OCI-LY7 (cell line): ENCODE measurements at regions not wholly inside any gene's neighbourhood (a gene's known extent, or its start where the extent isn't known, plus 50 kb on each side); places are given as distances from the start of the nearest gene placed in this dataset.

Source experiments
- BruUV-seq: library from RNA; stranded (reverse); fragments of 400-500 nt; replicated peaks from 2 replicates; lab custom pipeline; 2021; lab: Mats Ljungman, UMichigan
- CTCF ChIA-PET: fragments of 300-600 bp; sonication (Branson Sonifier 250); formaldehyde crosslinking; loops from one replicate; lab custom pipeline; 2022; ENCODE audit warnings: antibody characterized with exemption; ENCODE audit not compliant: unreplicated experiment; lab: Charles Lee
- POLR2A ChIA-PET: fragments of 300-600 bp; sonication (Branson Sonifier 250); formaldehyde crosslinking; loops from one replicate; lab custom pipeline; 2022; ENCODE audit warnings: antibody characterized with exemption; lab: Charles Lee
- DNase-seq: peaks from one replicate; pipeline ENCODE4 v3.0.0-alpha.2; 2015; ENCODE audit warnings: low spot score
- H2AFZ ChIP-seq: fragments of 200-600 bp; sonication (generic), shearing (Covaris generic); 2 replicates; pipeline ENCODE4 v1.6.1; 2014; ENCODE audit warnings: mild to moderate bottlenecking, antibody characterized with exemption, low read length, moderate library complexity
- H3K27ac ChIP-seq: fragments of 200-600 bp; sonication (generic); 2 replicates; pipeline ENCODE4 v1.5.1; 2014; ENCODE audit warnings: mixed run types, low read depth, mild to moderate bottlenecking, moderate library complexity, low read length, inconsistent platforms; ENCODE audit not compliant: poor library complexity, severe bottlenecking
- H3K36me3 ChIP-seq: fragments of 200-600 bp; sonication (generic); 2 replicates; pipeline ENCODE4 v1.6.1; 2014; ENCODE audit warnings: mild to moderate bottlenecking, antibody characterized with exemption, low read length, moderate library complexity, mixed read lengths; ENCODE audit not compliant: insufficient read depth
- H3K4me1 ChIP-seq: fragments of 200-600 bp; sonication (generic); 2 replicates; pipeline ENCODE4 v1.5.1; 2014; ENCODE audit warnings: mild to moderate bottlenecking, low read length; ENCODE audit not compliant: insufficient read depth, poor library complexity, severe bottlenecking
- H3K4me2 ChIP-seq: fragments of 200-600 bp; sonication (generic); 2 replicates; pipeline ENCODE4 v1.6.1; 2014; ENCODE audit warnings: mild to moderate bottlenecking, low read length
- H3K4me3 ChIP-seq: fragments of 200-600 bp; sonication (generic); 2 replicates; pipeline ENCODE4 v1.5.1; 2014; ENCODE audit warnings: mild to moderate bottlenecking, low read depth, low read length; ENCODE audit not compliant: poor library complexity, severe bottlenecking
- H3K79me2 ChIP-seq: fragments of 200-600 bp; sonication (generic); 2 replicates; pipeline ENCODE4 v1.6.1; 2016; ENCODE audit warnings: low read depth, mild to moderate bottlenecking, low read length, moderate library complexity, mixed read lengths; ENCODE audit not compliant: insufficient read depth
- H3K9me2 ChIP-seq: fragments of 200-600 bp; sonication (generic); 2 replicates; pipeline ENCODE4 v1.6.1; 2016; ENCODE audit warnings: mild to moderate bottlenecking, low read length, mixed read lengths; ENCODE audit not compliant: insufficient read depth
- H3K9me3 ChIP-seq: fragments of 200-600 bp; sonication (generic); 2 replicates; pipeline ENCODE4 v1.6.1; 2014; ENCODE audit warnings: mild to moderate bottlenecking, mixed run types, low read length, mixed read lengths
- H4K20me1 ChIP-seq: fragments of 200-600 bp; sonication (generic); 2 replicates; pipeline ENCODE4 v1.6.1; 2014; ENCODE audit warnings: mild to moderate bottlenecking, antibody characterized with exemption, low read length, moderate library complexity, mixed read lengths; ENCODE audit not compliant: insufficient read depth
- CTCF ChIP-seq: fragments of 200-600 bp; sonication (generic); conservative IDR thresholded peaks from 2 replicates; pipeline ENCODE4 v1.5.1; 2014; ENCODE audit warnings: mild to moderate bottlenecking, antibody characterized with exemption, low read length, moderate library complexity, mixed read lengths
- EZH2phosphoT487 ChIP-seq: fragments of 200-600 bp; sonication (generic); IDR thresholded peaks from 2 replicates; pipeline ENCODE4 v1.6.1; 2018; ENCODE audit warnings: low read depth, borderline replicate concordance, mild to moderate bottlenecking, mixed run types, antibody characterized with exemption, low read length, moderate library complexity, mixed read lengths
- intact Hi-C: fragments of 100-400 bp; cut with micrococcal nuclease; formaldehyde crosslinking; loops from one replicate; pipeline ENCODE4 v1.10.0; 2022; ENCODE audit not compliant: unreplicated experiment

GRCh38 chr2:19826874-19827273 lies 74.9 kb downstream of the TTC32 start:
- TF ChIP-seq CTCF (no peak), EZH2phosphoT487 (no peak)
- Histone ChIP-seq H3K9me3 (no peaks in the 10 kb centered on the region), H3K36me3 (no peaks in the 10 kb centered on the region), H3K9me2 (no peaks in the 10 kb centered on the region), H3K4me2 (no peak overlapping the region), H2AFZ (no peak overlapping the region), H3K27ac (no peak overlapping the region), H4K20me1 (no peaks in the 10 kb centered on the region), H3K4me3 (no peak overlapping the region), H3K79me2 (no peaks in the 10 kb centered on the region), H3K4me1 (no peaks in the 10 kb centered on the region)
- DNase-seq, result no peak
- no TSS peak for BruUV-seq
- ChIA-PET POLR2A (interaction anchor here (0.7 to 0.9 kb wide), 3 partner anchors 20 to 46 kb away, joined by 3 to 5 read pairs (median 4); no protein-coding TSS in a partner anchor), CTCF (no interaction called here)
- intact Hi-C loops, result no loop called here

GRCh38 chr2:19823507-19823906 lies 78.3 kb downstream of the TTC32 start:
- H3K4me3 ChIP-seq, result no peak overlapping the region
- no peaks in the 10 kb centered on the region for H3K36me3 ChIP-seq
- H3K79me2 ChIP-seq, result no peaks in the 10 kb centered on the region
- CTCF ChIA-PET, result no interaction called here
- H4K20me1 ChIP-seq, result no peaks in the 10 kb centered on the region
- DNase-seq, result no peak
- POLR2A ChIA-PET, result interaction anchor here (0.6 kb wide), 1 partner anchor 36 kb away, joined by 3 read pairs; no protein-coding TSS in a partner anchor
- no peaks in the 10 kb centered on the region for H3K9me3 ChIP-seq
- no peak for TF ChIP-seq EZH2phosphoT487
- TF ChIP-seq CTCF, result no peak
- no peak overlapping the region for H3K4me2 ChIP-seq
- H3K4me1 ChIP-seq, result no peaks in the 10 kb centered on the region
- no peak overlapping the region for H3K27ac ChIP-seq
- intact Hi-C loops, result no loop called here
- H2AFZ ChIP-seq, result no peak overlapping the region
- no peaks in the 10 kb centered on the region for H3K9me2 ChIP-seq
- no TSS peak for BruUV-seq

GRCh38 chr2:19819097-19820065 lies 82.4 kb downstream of the TTC32 start:
- H3K4me3 ChIP-seq, result no peak overlapping the region
- no peaks in the 10 kb centered on the region for H3K9me3 ChIP-seq
- no peaks in the 10 kb centered on the region for H3K9me2 ChIP-seq
- POLR2A ChIA-PET, result no interaction called here
- no TSS peak for BruUV-seq
- no peaks in the 10 kb centered on the region for H3K79me2 ChIP-seq
- H2AFZ ChIP-seq, result no peak overlapping the region
- no peak for DNase-seq
- no peaks in the 10 kb centered on the region for H3K4me1 ChIP-seq
- no peaks in the 10 kb centered on the region for H4K20me1 ChIP-seq
- CTCF ChIA-PET, result no interaction called here
- TF ChIP-seq CTCF (no peak), EZH2phosphoT487 (no peak)
- H3K36me3 ChIP-seq, result no peaks in the 10 kb centered on the region
- intact Hi-C loops, result no loop called here
- no peak overlapping the region for H3K4me2 ChIP-seq
- H3K27ac ChIP-seq, result no peak overlapping the region
